Fibroblast of skin of back (primary cell): ENCODE measurements at regions not wholly inside any gene's neighbourhood (a gene's known extent, or its start where the extent isn't known, plus 50 kb on each side); places are given as distances from the start of the nearest gene placed in this dataset.
"Not testable (repeated sequence)": the region's sequence is repeated elsewhere in the genome, so short reads cannot be mapped to it uniquely, and the experiment has no call there.

Experiments
- DNase-seq: peaks from one replicate; pipeline ENCODE4 v3.0.0-alpha.2; 2013

DNA sequence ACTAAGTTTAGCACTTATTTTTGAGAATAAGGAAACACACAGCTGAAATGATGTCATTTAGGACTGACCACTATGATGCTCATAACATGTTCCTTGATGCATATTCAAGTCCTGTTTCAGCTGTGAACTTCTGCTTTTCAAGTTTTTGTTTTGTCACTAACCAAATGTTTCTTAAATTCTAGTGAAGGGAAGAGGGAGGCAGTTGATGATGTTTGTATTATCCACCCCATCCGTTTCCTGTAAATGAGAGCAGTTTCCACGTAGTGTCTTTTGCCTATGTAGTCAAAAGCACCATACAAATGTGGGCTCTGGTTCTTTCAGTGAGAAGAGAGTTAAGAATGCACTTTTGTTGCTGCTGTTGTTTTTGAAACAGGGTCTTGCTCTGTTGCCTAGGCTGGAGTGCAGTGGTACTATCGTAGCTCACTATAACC, 491.8 kb downstream of the PCNX1 start:
- no peak for DNase-seq

GRCh38 chr14:71400871-71401321, 493.6 kb downstream of the PCNX1 start:
- DNase-seq = peak; percentile 41

DNA sequence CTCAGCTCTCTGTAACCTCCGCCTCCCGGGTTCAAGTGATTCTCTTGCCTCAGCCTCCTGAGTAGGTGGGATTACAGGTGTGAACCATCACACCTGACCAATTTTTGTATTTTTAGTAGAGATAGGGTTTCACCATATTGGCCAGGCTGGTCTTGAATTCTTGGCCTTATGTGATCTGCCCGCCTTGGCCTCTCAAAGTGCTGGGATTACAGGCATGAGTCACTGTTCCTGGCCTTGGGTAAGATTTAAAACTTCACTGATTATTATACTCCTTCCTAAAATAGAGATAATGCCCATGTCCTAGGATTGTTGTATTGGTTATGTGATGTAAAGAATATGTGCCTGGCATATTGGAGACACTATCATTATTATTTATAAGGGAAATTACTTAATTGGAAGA, 495.2 kb downstream of the PCNX1 start:
- not testable (repeated sequence) for DNase-seq

DNA sequence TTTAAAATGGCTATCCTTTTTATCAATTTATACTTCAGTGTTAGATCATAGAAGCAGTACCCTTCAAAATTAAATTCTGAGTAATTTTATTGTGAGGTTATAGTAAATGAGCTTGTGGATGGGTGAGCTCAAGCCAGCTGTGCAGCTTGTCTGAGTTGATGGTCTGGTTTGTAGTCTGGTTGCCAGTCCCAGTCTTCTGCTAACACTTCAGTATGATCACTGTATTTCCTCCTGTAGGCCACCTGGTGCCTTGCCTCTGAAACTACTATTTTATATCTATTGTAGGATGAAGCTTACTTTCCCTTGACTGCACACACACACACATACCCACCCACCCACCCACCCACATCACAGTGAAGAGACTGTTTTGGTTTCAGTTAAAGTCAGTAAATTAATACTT, 496.4 kb downstream of the PCNX1 start:
- DNase-seq = no peak

DNA sequence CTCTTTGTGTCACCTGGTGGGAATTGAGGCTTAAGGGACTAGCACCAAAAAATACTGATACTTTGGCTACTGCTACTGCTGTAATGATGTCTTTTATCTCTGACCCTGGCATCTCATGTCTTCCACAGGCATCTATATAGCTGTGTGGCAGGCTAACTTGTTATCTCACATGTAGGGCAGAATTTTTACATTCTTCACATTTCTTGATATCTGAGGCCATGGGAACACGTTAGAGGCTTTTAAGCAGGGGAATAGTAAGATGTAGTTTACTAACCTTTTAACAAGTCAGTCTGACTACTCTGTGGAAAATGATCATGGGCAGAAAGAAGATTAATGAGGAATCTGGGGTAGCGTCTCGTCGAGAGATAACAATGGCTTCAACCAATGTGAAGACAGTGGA, 498.4 kb downstream of the PCNX1 start:
- DNase-seq = no peak

DNA sequence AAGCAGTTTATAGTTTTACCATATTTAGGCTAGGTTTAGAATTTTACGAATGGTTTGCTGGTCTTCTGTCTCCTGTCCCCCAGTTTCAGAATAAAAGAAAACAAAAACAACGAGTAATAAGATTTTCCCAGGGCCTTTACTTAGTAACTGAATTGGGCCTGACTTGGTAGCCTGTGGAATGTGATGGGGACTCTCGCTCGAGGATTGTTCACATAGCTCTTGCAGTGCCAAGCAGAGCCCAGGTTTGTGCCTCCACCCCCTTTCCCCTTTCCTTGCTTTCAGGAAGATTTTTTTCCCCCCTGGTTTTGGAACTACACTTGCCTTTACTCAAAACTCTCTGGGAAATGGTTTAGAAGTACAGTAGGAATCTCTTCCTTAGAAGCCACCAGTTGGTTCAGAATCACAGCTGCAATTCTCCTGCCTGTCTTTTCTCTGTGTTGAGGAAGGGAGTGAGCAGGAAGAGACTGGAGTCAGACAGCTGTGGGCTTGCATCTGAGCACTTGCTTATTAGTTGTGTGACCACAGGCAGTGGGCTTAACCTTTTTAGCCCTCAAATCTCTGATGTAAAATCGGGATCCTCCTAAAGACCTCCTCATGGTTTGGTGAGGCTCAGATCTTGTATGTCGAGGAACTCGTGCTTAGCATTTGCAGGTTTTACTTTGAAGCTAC, 501.2 kb downstream of the PCNX1 start:
- DNase-seq = peak; percentile 66

DNA sequence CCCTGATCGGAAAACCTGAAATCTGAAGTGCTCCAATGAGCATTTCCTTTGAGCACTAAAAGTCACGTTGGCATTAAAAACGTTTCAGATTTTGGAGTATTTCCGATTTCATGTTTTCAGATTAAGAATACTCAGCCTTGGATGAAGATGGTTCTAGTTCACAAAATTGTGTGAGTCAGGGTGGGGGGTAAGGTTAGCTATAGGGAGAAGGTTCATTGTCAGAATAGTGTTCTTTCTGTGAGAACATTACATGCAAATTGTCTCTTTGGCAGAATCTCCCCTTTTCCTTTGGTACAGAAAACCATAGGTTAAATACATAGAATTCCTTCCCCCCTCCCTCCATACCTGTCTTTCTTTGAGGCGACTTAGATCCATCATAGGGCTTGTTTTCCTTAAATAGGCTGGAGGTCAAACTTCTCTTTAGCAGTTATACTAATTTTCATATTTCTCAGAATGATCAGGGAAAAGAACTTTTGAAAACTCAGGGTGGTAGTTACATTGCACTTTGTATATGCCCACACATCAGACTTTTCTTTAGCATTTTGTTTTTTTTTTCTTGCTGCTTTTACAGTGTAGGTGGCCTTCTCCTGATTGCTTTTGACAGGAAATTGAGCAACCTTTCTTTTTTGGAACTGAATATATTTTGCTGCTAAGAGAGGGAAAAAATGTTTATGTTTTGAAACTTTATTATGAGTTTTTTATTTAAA, 503.5 kb downstream of the PCNX1 start:
- no peak for DNase-seq

DNA sequence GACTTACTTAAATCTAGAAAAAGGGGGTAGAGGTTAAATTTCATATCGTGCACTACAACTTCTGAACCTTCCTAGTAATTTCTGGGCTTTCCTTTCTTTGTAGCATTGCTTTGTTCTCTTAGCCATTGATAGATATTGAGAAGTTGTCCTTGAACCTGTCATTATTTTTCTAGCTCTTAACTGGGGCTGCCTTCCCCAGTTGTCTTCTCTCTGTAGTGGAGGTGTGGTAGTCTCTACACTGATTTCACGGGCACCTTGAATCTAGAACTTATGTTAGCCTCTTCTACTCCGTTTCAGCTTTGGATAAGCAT, 504.0 kb downstream of the PCNX1 start:
- DNase-seq = no peak

DNA sequence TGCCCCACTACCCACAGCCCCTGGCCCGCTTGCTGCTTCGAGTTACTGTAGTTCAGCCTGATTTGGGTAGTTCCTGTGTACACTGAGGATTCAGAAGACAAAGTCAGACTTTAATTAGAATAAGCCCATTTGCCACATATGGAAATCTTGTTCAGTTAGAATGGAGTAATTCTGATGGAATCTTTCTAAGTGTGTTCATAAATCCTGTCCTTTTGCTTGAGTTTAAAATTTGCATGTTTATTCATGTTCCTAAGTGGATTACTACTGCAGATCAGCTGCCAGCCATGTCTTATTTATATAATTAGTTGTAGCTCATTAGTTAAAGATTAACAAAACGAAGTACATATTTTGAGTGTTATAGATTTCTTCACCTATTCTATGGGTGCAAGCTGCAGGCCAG, 504.5 kb downstream of the PCNX1 start:
- no peak for DNase-seq

DNA sequence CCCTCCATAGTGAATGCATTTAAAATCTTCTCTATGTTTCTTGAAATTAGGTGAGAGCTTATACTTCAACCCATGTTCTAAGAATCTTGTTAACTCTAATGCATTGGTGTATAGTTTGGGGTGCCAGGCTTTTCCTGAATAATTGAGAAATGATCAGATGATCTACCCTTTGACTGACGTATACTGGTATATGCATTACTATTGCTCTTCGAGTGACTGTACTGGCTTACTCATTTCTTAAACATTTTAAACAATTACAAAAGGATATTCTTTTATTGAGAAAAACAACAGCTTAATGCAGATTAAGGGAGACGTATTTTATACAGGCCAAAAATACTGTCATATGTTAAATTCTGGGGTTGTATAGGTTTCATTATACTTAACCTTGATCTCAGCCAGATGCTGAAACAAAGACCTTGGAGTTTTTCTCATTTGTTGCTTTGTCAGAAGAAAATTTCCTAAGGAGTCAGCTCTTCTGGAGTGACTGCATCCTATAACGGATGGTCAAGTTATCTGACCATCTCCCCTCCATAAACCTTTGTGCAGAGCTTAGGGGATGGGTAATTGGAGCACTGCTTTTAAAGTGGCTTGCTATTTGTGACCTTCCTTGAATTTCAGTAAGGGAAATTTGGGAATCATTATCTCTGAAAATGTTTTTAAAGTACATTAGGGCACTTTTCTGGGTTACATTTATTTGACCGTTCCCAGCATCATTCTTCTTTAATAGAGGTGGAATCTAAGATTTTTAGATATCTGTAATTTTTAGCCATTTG, 507.6 kb downstream of the PCNX1 start:
- peak; percentile 58 for DNase-seq

GRCh38 chr14:71415404-71415690, 508.1 kb downstream of the PCNX1 start:
- DNase-seq = peak; percentile 74

DNA sequence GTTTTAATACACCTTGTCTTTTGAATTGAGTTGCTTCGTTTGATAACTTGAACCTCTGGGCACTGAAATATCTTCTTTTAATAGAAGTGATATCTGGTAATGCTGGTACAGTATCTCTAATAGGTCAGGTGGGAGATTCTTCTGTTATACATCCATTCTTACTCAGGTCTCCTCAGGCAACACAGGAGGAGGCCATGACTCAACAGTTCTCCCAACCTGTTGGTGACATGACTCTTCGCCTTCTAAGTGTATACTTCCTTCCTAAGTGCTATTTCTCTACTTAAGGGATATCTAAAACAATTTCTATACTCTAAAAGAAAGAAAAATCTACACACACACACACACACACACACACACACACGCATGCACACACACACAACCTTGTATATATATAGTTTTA, 509.1 kb downstream of the PCNX1 start:
- DNase-seq = no peak

DNA sequence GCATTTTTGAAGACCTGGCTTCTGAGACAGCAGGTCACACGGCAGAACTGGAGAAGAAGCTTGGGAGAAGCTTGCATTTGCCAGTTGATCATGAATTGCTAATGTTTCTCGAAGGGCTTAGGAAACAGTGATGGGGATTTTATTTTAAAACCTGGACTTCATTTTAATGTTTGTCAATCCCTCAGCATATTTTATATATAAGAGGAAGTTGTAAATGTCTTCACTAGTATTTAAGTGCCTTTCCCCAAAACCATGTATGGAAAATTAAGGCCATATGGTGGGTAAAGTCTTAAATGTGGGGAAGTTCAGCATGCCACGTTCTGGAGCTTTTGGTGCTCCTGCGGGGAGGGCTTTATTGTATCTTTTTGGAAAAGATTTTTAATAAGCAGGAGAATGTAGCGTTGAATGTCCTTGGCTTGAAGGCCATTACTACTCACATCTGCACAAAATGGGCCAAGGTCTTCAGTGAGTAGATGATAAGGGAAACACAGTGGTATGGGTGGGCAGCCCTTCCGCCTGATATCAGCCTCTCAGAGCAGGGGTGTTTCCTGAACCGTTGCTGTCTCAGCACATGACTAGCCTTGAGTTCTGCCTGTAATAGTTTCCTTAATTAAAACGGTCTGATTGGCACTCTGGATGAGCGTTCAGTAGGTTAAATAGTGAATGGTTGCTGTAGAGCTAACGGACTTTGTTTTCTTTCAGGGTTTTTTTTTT, 511.4 kb downstream of the PCNX1 start:
- DNase-seq = no peak

DNA sequence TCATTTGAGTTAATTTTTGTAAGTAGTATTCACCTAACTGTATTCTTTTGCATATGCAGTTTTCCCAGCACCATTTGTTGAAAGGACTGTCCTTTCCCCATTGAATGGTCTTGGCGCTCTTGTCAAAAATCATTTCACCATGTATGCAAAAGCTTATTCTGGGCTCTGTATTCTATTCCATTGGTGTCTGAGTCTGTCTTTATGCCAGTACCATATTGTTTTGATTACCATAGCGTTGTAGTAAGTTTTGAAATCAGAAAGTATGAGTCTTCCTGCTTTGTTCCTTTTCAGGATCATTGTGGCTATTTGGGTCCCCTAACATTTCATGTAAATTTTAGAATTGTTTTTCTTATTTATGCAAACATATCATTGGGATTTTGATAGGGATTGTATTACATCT, 508.7 kb upstream of the RGS6 start:
- no peak for DNase-seq

- no peak for DNase-seq
Observed at GRCh38 chr14:71424941-71425340, 507.3 kb upstream of the RGS6 start.

DNA sequence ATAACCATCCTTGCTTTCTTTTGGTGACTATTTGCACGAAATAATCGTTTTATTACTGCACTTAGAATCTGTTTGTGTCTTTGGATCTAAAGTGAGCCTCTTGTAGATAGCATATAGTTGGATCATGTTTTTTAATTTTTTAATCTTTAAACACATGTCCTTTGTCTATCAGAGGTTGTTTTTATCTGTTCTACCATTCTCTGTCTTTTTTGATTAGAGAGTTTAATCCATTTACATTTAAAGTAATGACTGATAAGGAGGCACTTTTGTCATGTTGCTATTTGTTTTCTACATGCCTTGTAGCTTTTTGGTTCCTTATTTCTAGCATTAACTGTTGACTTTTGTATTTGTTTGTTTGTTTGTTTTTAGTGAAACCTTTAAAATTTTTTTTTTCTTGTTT, 506.2 kb upstream of the RGS6 start:
- no peak for DNase-seq

- no peak for DNase-seq
Observed at GRCh38 chr14:71429902-71430301, 502.3 kb upstream of the RGS6 start.

DNA sequence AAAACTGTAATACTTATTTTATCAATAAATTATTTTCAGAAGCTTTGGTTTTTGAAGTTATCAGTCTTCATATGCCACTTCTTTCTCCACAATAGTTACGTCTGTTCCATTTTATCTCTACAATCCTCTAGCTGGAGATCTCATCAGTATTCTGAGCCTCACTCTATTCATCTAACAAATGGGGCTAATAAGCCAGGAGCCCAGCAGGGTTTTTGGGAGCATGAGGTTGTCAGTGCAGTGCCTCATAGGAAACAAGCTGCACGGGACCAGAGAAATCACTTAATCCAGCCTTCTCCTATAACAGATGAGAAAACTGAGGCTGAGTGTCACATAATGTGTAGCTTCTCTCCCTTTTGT, 501.9 kb upstream of the RGS6 start:
- DNase-seq = no peak

GRCh38 chr14:71430678-71431376, 501.4 kb upstream of the RGS6 start:
- DNase-seq = no peak

DNA sequence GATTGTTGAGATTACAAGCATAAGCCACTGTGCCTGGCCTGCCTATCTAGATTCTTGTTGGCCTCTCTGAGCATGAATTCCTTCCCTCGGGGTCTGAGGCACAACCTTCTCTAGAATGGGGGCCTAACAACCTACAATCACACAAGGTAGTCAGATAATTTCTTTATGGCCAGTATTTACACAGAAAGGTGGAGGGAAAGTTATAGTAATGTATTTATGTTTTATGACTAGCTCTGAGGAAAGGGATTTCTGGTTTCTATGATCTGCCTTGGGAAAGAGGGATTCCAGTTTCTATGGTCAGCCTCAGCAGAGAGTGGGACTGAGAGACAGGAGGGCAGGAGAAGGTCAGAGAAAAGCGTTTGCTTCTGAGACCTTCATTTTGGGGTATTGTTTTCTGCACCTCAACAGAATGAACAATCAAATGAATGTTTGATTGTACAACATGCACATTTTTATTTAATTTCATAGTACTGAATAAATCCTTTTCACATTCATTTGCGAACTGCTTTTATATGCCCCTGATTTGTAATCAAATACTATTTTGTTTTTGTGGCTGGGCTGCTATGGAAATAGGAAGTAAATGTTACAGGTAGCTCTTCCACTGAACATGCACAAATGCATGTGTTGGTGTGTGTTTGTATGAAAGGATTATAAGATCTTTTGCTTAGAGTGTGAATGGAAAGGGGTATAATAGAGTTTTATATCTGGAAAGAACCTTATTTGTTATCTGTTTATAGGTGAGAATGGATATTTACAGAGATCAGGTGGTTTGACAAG, 499.7 kb upstream of the RGS6 start:
- no peak for DNase-seq

- no peak for DNase-seq
Observed at GRCh38 chr14:71433303-71433702, 498.9 kb upstream of the RGS6 start.

GRCh38 chr14:71435641-71436040, 496.6 kb upstream of the RGS6 start:
- DNase-seq = not testable (repeated sequence)
